ENCODE measurements at regions not wholly inside any gene's neighbourhood (a gene's known extent, or its start where the extent isn't known, plus 50 kb on each side); places are given as distances from the start of the nearest gene placed in this dataset.
"Not testable (repeated sequence)": the region's sequence is repeated elsewhere in the genome, so short reads cannot be mapped to it uniquely, and the experiment has no call there.

DNA sequence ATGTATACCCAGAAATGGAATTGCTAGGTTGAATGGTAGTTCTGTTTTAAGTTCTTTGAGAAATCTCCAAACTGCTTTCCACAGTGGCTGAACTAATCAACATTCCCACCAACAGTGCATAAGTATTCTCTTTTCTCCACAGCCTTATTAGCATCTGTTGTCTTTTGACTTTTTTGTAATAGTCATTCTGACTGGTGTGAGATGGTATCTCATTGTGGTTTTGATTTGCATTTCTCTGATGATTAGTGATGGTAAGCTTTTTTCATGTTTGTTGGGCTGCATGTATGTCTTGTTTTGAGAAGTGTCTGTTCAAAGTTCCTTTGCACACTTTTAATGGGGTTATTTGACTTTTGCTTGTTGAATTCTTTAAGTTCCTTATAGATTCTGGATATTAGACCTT, 52.4 kb upstream of the EHHADH start:
- not testable (repeated sequence) for H3K27ac Mint-ChIP-seq; H3K4me3 Mint-ChIP-seq; H3K4me1 Mint-ChIP-seq; H3K27me3 Mint-ChIP-seq (ENCODE audit: low read depth)
- Mint-ChIP-seq H3K36me3 (ENCODE audit: low read depth) (peaks cover 84% of the 10 kb centered on the region), H3K9me3 (peaks cover 63% of the 10 kb centered on the region)

- peaks cover 66% of the 10 kb centered on the region for H3K9me3 Mint-ChIP-seq
- no peaks in the 10 kb centered on the region for H3K27me3 Mint-ChIP-seq (ENCODE audit: low read depth)
- no peak for TF ChIP-seq CTCF (IDR thresholded peaks at IDR 0.05; ENCODE audit: unreplicated experiment in 3 of 3)
- no peak overlapping the region for H3K27ac Mint-ChIP-seq
- no peak overlapping the region for H3K4me3 Mint-ChIP-seq
- no peaks in the 10 kb centered on the region for H3K4me1 Mint-ChIP-seq
- peaks cover 85% of the 10 kb centered on the region for H3K36me3 Mint-ChIP-seq (ENCODE audit: low read depth)
Measured at GRCh38 chr3:185306847-185307246, 53.0 kb upstream of the EHHADH start.

- peak in 2 of 3 experiments; percentile 41 to 52 for TF ChIP-seq CTCF (IDR thresholded peaks at IDR 0.05; ENCODE audit: unreplicated experiment in 3 of 3)
- Mint-ChIP-seq H3K27me3 (ENCODE audit: low read depth) (no peaks in the 10 kb centered on the region), H3K4me1 (no peaks in the 10 kb centered on the region), H3K9me3 (peaks cover 60% of the 10 kb centered on the region), H3K27ac (no peak overlapping the region), H3K4me3 (no peak overlapping the region), H3K36me3 (ENCODE audit: low read depth) (peaks cover 80% of the 10 kb centered on the region)
Measured at GRCh38 chr3:185308126-185308754, 54.4 kb upstream of the EHHADH start.

DNA sequence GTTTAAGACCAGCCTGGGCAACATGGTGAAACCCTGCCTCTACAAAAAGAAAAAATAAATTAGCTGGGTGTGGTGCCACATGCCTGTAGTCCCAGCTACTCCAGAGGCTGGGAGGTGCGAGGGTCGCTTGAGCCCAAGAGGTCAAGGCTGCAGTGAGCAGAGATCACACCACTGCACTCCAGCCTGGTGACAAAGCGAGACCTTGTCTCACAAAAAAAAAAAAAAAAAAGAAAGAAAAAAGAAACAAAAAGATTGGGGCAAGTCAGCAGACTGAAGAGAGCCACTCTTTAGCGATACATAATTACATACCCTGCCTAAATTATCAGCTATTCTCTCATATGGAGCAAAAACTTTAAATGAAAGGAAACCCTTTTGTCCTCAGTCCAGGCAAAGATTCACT, 53.6 kb upstream of the MAP3K13 start:
- no peak for TF ChIP-seq CTCF (IDR thresholded peaks at IDR 0.05; ENCODE audit: unreplicated experiment in 3 of 3)
- Mint-ChIP-seq H3K27ac (no peak overlapping the region), H3K4me3 (no peak overlapping the region), H3K36me3 (ENCODE audit: low read depth) (peaks cover 74% of the 10 kb centered on the region), H3K9me3 (peaks cover 55% of the 10 kb centered on the region), H3K27me3 (ENCODE audit: low read depth) (no peaks in the 10 kb centered on the region), H3K4me1 (no peaks in the 10 kb centered on the region)

GRCh38 chr3:185309795-185310194, 53.1 kb upstream of the MAP3K13 start:
- Mint-ChIP-seq H3K27ac (no peak overlapping the region), H3K9me3 (peaks cover 55% of the 10 kb centered on the region), H3K27me3 (ENCODE audit: low read depth) (no peaks in the 10 kb centered on the region), H3K36me3 (ENCODE audit: low read depth) (peaks cover 71% of the 10 kb centered on the region), H3K4me1 (no peaks in the 10 kb centered on the region), H3K4me3 (no peak overlapping the region)
- no peak for TF ChIP-seq CTCF (IDR thresholded peaks at IDR 0.05; ENCODE audit: unreplicated experiment in 3 of 3)

- H3K9me3 Mint-ChIP-seq, result peaks cover 38% of the 10 kb centered on the region
Measured at GRCh38 chr3:185311991-185312390, 50.9 kb upstream of the MAP3K13 start.

More at GRCh38 chr3:185311991-185312390, 50.9 kb upstream of the MAP3K13 start:
- no peak overlapping the region for H3K27ac Mint-ChIP-seq
- H3K4me1 Mint-ChIP-seq, result no peaks in the 10 kb centered on the region
- peaks cover 49% of the 10 kb centered on the region for H3K36me3 Mint-ChIP-seq (ENCODE audit: low read depth)
- no peaks in the 10 kb centered on the region for H3K27me3 Mint-ChIP-seq (ENCODE audit: low read depth)
- no peak overlapping the region for H3K4me3 Mint-ChIP-seq
- TF ChIP-seq CTCF (IDR thresholded peaks at IDR 0.05; ENCODE audit: unreplicated experiment in 3 of 3), result no peak

All from nephron (organoid).